GM19463 (cell line): ENCODE measurements at regions not wholly inside any gene's neighbourhood (a gene's known extent, or its start where the extent isn't known, plus 50 kb on each side); places are given as distances from the start of the nearest gene placed in this dataset.

Source experiments
- ATAC-seq: cut with Tn5 transposase; IDR thresholded peaks from one replicate; pipeline ENCODE4 v1.9.1; 2021; ENCODE audit warnings: mild to moderate bottlenecking, moderate library complexity; ENCODE audit not compliant: unreplicated experiment

DNA sequence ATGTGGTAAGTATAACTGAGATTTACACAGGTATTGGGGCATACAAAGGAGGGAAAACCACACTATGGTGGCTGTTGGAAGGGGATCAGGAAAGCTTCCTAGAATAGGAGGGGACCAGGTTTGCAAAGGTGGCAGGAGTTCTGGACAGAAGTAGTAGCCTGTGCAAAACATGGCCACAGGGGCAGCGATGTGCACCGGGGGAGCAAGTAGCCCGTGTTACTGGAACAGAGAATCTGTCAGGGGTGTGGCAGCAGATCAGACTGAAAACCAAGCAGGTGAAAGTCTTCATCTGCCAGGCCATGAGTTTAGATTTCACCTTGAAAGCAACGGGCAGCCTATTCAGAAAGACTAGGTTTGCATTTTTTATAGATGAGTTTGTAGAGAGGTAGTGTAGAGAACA lies 182.3 kb upstream of the LPP start:
- no peak for ATAC-seq

DNA sequence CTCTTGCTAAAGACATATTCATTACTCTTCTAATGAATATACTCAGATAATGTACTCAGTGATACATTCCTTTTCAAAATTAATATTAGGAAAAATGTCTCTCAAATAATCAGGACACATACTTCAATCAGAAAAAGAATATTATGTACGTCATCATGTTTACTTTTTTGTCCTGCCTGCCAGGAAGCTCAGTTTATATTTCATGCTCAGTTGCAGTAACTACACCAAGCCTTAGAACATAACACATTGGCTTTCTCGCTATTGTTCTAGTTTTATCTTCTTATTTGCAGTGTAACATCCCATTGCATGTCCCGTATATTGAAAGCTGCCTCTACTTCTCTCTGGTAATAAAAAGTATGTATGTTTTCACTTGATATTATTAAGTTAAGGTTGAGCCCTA lies 181.5 kb upstream of the LPP start:
- ATAC-seq, result no peak

DNA sequence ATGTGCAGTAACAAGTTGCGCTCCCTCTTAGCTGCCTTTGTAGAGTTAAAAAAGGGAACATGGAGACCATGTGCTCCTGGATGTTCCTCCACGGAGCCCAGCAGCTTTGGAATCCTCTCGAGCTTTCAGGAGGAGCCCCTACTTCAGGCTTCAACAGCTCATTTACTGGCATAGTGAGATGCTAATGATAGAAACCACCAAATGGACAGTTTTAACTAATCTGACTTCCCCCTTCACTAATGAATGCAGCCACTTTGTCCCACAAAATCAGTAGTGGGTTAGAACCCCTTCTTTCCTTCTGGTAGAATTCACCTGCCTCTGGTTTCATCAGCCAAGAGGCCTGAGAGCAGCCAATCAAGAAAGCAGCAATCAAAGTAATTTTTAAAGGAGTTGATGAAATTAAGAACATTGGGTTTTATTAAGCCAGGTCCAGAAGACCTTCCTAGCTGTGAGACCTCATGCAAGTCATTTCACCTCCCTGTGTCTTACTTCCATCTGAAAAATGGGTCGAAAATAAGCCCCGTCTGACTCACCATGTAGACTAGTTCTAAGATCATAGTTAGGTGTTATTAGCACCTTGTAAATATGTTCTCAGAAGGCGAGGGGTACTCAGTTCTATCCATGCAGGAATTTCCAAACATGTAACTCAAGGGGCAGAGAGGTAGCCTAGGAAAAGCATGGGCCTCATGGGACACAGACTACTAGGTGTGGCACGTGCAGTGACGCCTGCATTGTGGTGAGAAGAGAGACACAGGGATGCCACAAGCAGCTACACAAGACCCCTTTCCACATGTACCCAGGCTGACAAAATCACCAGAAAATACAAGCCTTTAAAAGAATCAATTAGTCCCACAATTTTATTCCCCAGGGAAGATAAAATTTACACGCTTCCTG lies 179.7 kb upstream of the LPP start:
- no peak for ATAC-seq

GRCh38 chr3:187974871-187975271 lies 179.1 kb upstream of the LPP start:
- ATAC-seq, result no peak

DNA sequence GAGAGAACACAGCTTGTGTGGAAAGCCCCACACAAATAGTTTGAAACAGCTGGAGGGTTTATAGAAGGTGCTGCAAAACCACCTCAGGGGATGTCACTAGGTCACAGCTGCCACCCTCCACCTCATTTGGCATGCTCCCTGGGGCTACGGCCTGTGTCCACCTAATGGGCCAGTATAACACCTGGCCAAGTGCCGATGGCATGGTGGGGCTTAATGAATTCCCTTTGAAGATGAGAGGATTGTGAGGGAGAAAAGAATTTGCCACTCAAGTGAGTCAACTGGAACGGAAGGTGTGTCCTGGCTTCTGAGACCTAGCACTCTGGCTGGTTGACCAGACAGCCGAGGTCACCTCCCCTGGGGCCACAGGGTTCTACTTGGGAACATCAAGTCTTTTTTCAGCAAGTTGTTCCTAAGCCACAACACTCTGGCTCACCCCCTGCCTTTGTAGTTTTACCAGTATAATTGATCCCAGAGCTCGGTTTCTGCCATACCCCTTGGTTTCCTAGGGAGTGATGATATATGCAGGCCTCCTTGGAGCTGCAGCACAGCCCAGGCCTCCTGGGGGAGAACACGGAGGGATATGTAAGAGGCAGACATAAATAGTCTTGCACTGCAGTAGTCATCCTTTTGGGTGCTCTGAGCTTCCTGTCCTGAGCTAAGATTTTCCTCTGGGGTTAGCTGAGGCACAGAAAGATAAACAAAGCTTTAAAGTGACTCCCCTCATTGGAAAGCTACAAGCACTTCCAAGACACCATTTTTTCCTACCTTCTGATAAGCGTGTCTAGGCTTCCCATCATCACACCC lies 178.2 kb upstream of the LPP start:
- no peak for ATAC-seq

DNA sequence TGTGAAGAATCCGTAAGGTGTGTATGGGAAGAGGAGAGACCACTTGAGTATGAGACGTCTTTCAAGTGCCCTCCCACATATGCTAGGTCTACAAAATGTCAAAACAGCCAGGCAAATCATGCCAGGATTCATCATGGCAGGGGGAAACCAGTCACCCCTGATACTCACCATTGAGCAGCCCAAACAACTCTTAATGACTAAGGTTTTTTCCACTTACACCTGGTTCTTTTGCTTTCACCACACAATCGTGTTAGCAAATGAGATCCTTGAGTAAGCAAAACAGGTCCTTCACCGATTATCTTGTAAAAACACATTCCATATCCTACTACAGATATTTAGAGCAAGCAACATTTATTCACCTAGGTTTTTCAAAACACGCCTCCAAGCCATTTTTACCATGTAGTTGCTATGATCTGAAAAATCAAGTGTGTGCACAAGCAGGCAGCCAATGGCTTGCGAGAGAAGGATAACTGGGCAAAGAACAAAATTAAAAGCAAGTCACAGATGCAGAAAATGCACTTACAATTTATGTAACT lies 177.5 kb upstream of the LPP start:
- no peak for ATAC-seq

- ATAC-seq, result no peak
These were observed 176.3 kb upstream of the LPP start for GRCh38 chr3:187977659-187978058.

- ATAC-seq, result no peak
These were observed 175.4 kb upstream of the LPP start for GRCh38 chr3:187978433-187979011.

DNA sequence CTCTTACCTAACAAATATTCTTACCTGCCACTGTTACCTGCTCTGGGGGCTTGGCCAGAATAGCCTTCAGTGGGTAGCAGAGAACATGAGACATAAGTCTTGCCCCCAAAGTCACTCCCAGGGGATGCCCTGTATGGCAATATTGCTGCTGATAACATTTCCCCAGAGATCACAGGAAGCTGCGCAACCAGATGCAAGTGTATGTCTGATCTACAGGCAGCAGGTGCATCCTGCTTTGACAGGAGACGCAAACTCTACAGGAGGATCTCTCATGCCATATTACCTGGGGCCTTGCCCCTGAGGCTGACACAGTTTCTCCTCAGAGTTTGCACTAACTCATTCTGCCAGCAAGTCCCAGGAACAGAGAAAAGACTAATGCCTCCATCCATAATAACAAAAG lies 174.4 kb upstream of the LPP start:
- ATAC-seq, result no peak

- no peak for ATAC-seq
These were observed 173.1 kb upstream of the LPP start for GRCh38 chr3:187980861-187981260.

DNA sequence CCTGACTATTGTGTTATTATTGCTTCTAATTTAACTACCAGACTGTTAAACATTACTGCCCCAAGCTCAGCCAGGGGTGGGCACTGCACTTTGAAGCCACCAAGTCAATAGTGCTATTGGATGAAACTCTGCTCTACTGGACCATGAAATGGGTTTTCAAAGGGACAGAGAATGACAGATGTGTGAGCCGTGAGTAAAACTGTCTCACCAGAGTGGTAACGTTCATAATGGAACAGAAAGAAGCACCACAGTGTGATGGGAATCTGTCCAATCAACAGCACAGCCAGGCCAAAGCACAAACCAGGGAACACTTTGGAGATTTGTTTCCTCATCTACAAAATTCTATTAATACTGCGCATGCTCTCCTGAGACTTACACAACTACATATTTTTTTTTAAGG lies 171.8 kb upstream of the LPP start:
- ATAC-seq, result no peak

DNA sequence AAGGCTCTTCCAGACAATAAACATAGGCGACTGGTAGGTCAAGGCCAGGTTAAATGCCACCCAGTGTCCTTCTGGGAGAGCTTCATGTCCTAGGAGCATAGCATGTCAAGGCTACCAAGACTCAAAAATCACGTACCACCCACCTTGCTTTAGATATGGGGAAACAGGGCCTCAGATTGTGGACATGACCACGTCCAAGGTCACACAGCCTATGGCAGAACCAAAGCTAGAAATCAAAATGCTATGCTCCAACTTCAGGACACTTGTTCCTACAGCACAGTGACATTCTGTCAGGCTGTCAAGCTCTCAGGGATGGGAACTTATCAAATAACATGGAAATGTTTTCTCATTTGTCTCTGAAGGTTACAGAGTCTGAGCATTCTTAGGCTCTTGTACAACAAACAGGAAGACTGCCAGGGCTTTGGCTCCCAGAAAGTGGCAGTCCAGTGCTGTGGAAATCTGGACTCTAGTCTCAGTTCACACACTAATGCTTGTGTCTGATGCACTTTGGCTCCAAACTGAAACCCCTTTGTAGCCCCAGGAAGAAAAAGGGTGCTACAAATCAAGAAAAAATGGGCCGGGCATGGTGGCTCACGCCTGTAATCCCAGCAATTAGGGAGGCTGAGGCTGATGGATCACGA lies 170.4 kb upstream of the LPP start:
- ATAC-seq, result no peak

GRCh38 chr3:187985647-187986046 lies 168.3 kb upstream of the LPP start:
- ATAC-seq, result no peak

- ATAC-seq, result no peak
These were observed 167.4 kb upstream of the LPP start for GRCh38 chr3:187986514-187986934.

GRCh38 chr3:187987187-187987586 lies 166.8 kb upstream of the LPP start:
- no peak for ATAC-seq

DNA sequence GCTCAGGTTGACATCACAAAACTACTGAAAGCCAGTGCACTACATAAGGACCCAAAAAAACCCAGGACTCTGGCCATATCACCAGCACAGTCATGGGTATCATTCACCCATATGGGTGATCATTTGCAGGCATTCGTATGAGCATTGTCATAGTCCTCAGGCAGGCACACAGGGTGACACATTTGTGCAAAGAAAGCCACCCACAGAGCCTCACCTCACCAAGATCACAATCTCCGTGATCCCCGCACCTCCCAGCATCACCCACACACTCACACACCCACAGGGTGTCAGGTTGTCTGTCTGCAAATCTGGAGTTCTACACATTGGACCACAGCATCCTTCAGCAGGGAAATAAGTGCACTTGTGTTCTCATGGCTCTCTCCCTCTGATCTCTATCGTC lies 166.0 kb upstream of the LPP start:
- ATAC-seq, result no peak

DNA sequence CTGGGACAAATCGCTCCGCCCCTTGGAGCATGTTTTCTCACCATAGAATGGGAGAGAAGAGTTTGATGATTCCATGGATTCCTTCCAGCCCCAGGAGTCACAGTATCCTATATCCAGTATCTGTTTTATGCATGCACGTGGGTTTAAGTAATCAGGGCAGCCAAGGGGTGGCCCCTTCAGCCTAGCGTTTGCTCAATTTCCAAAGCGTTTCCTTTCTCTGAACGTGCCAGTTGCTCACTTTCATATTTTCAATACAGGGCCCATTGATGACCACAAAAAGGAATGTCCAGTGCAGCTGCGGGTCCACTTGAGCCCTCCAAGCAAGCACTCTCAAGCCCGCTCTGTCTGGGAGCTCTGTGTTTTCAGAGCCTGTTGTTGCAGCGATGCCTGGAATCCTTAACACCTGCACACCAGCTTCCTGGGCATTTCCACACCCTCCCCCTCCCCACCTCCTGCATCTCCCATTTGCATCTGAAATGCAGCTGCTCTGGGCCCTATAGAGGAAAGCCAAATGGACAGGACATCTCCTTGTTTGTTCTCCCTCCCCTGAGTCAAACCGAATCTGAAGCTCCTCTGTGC lies 164.3 kb upstream of the LPP start:
- ATAC-seq, result no peak

- no peak for ATAC-seq
These were observed 161.3 kb upstream of the LPP start for GRCh38 chr3:187992609-187993008.

DNA sequence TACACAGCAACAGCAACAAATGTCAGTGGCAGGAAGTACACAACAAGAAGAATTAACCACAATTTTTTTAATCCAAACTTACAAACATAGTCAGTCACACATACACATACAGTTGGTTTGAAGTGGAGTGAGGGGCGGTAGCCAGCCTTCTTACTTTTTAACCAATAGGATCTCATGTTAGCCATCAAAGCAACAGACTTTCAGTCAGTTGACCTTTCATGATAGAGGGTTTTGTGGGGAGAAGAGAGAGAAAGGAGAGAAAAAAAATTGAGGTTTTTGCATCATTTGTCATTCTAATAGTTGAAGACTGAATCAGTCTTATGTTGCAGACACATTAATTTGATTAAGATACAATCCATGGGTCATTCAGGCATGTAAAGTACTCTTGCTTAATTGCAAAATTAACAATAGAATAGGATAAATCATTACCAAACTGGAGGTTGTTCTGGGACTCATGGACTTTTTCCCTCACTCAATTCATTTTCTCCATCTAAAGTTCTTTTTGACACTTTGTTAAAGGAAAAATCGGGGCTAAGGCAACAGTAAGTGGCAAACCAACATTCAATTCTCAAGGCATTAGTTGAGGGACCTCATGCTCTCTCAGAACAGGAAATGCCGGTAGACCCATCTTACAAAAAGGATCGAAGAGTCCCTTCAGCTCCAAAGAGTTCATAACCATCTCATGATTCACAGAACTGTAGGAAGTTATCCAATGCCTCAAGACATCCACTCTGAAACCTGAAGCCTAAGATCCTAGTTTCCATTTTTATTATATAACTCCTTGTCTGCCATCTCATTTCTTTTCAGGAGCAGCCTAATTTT lies 159.5 kb upstream of the LPP start:
- no peak for ATAC-seq

- ATAC-seq, result no peak
These were observed 158.9 kb upstream of the LPP start for GRCh38 chr3:187995043-187995400.
